NCI-H82 treated with DMSO at 0.1 percent for 48 hours (cell line): ENCODE measurements at regions not wholly inside any gene's neighbourhood (a gene's known extent, or its start where the extent isn't known, plus 50 kb on each side); places are given as distances from the start of the nearest gene placed in this dataset.

Experiments
- DNase-seq: peaks from one replicate; lab custom pipeline; 2025; ENCODE audit not compliant: unreplicated experiment; lab: John Stamatoyannopoulos, UW

GRCh38 chr16:51085271-51085670 lies 65.8 kb downstream of the SALL1 start:
- DNase-seq, result no peak

- no peak for DNase-seq
These were observed 66.8 kb downstream of the SALL1 start for GRCh38 chr16:51084074-51084928.

- no peak for DNase-seq
These were observed 78.5 kb downstream of the SALL1 start for GRCh38 chr16:51072591-51072990.

GRCh38 chr16:51071326-51071725 lies 79.7 kb downstream of the SALL1 start:
- DNase-seq, result no peak

- no peak for DNase-seq
These were observed 83.7 kb downstream of the SALL1 start for GRCh38 chr16:51067352-51067751.

- peak; percentile 11 for DNase-seq
These were observed 89.0 kb downstream of the SALL1 start for GRCh38 chr16:51062039-51062438.

- DNase-seq, result no peak
These were observed 89.7 kb downstream of the SALL1 start for GRCh38 chr16:51061328-51061727.

- DNase-seq, result no peak
These were observed 93.1 kb downstream of the SALL1 start for GRCh38 chr16:51057969-51058337.

- DNase-seq, result no peak
These were observed 93.8 kb downstream of the SALL1 start for GRCh38 chr16:51057102-51057793.

- no peak for DNase-seq
These were observed 94.7 kb downstream of the SALL1 start for GRCh38 chr16:51056331-51056730.

- DNase-seq, result no peak
These were observed 95.6 kb downstream of the SALL1 start for GRCh38 chr16:51055434-51055833.

GRCh38 chr16:51053775-51054174 lies 97.3 kb downstream of the SALL1 start:
- no peak for DNase-seq

- DNase-seq, result no peak
These were observed 99.4 kb downstream of the SALL1 start for GRCh38 chr16:51051671-51052070.

GRCh38 chr16:51050377-51050706 lies 100.7 kb downstream of the SALL1 start:
- no peak for DNase-seq

GRCh38 chr16:51049678-51050376 lies 101.2 kb downstream of the SALL1 start:
- no peak for DNase-seq

GRCh38 chr16:51049276-51049675 lies 101.8 kb downstream of the SALL1 start:
- no peak for DNase-seq

- no peak for DNase-seq
These were observed 102.5 kb downstream of the SALL1 start for GRCh38 chr16:51048544-51048943.

- DNase-seq, result no peak
These were observed 105.3 kb downstream of the SALL1 start for GRCh38 chr16:51045794-51046193.

GRCh38 chr16:51045186-51045585 lies 105.9 kb downstream of the SALL1 start:
- DNase-seq, result no peak

- DNase-seq, result no peak
These were observed 109.5 kb downstream of the SALL1 start for GRCh38 chr16:51041546-51041945.

- DNase-seq, result no peak
These were observed 110.4 kb downstream of the SALL1 start for GRCh38 chr16:51040637-51041036.
